OCI-LY7 (cell line): ENCODE measurements at regions not wholly inside any gene's neighbourhood (a gene's known extent, or its start where the extent isn't known, plus 50 kb on each side); places are given as distances from the start of the nearest gene placed in this dataset.

Source experiments
- BruUV-seq: library from RNA; stranded (reverse); fragments of 400-500 nt; replicated peaks from 2 replicates; lab custom pipeline; 2021; lab: Mats Ljungman, UMichigan
- CTCF ChIA-PET: fragments of 300-600 bp; sonication (Branson Sonifier 250); formaldehyde crosslinking; loops from one replicate; lab custom pipeline; 2022; ENCODE audit warnings: antibody characterized with exemption; ENCODE audit not compliant: unreplicated experiment; lab: Charles Lee
- POLR2A ChIA-PET: fragments of 300-600 bp; sonication (Branson Sonifier 250); formaldehyde crosslinking; loops from one replicate; lab custom pipeline; 2022; ENCODE audit warnings: antibody characterized with exemption; lab: Charles Lee
- DNase-seq: peaks from one replicate; pipeline ENCODE4 v3.0.0-alpha.2; 2015; ENCODE audit warnings: low spot score
- H2AFZ ChIP-seq: fragments of 200-600 bp; sonication (generic), shearing (Covaris generic); 2 replicates; pipeline ENCODE4 v1.6.1; 2014; ENCODE audit warnings: mild to moderate bottlenecking, antibody characterized with exemption, low read length, moderate library complexity
- H3K27ac ChIP-seq: fragments of 200-600 bp; sonication (generic); 2 replicates; pipeline ENCODE4 v1.5.1; 2014; ENCODE audit warnings: mixed run types, low read depth, mild to moderate bottlenecking, moderate library complexity, low read length, inconsistent platforms; ENCODE audit not compliant: poor library complexity, severe bottlenecking
- H3K36me3 ChIP-seq: fragments of 200-600 bp; sonication (generic); 2 replicates; pipeline ENCODE4 v1.6.1; 2014; ENCODE audit warnings: mild to moderate bottlenecking, antibody characterized with exemption, low read length, moderate library complexity, mixed read lengths; ENCODE audit not compliant: insufficient read depth
- H3K4me1 ChIP-seq: fragments of 200-600 bp; sonication (generic); 2 replicates; pipeline ENCODE4 v1.5.1; 2014; ENCODE audit warnings: mild to moderate bottlenecking, low read length; ENCODE audit not compliant: insufficient read depth, poor library complexity, severe bottlenecking
- H3K4me2 ChIP-seq: fragments of 200-600 bp; sonication (generic); 2 replicates; pipeline ENCODE4 v1.6.1; 2014; ENCODE audit warnings: mild to moderate bottlenecking, low read length
- H3K4me3 ChIP-seq: fragments of 200-600 bp; sonication (generic); 2 replicates; pipeline ENCODE4 v1.5.1; 2014; ENCODE audit warnings: mild to moderate bottlenecking, low read depth, low read length; ENCODE audit not compliant: poor library complexity, severe bottlenecking
- H3K79me2 ChIP-seq: fragments of 200-600 bp; sonication (generic); 2 replicates; pipeline ENCODE4 v1.6.1; 2016; ENCODE audit warnings: low read depth, mild to moderate bottlenecking, low read length, moderate library complexity, mixed read lengths; ENCODE audit not compliant: insufficient read depth
- H3K9me2 ChIP-seq: fragments of 200-600 bp; sonication (generic); 2 replicates; pipeline ENCODE4 v1.6.1; 2016; ENCODE audit warnings: mild to moderate bottlenecking, low read length, mixed read lengths; ENCODE audit not compliant: insufficient read depth
- H3K9me3 ChIP-seq: fragments of 200-600 bp; sonication (generic); 2 replicates; pipeline ENCODE4 v1.6.1; 2014; ENCODE audit warnings: mild to moderate bottlenecking, mixed run types, low read length, mixed read lengths
- H4K20me1 ChIP-seq: fragments of 200-600 bp; sonication (generic); 2 replicates; pipeline ENCODE4 v1.6.1; 2014; ENCODE audit warnings: mild to moderate bottlenecking, antibody characterized with exemption, low read length, moderate library complexity, mixed read lengths; ENCODE audit not compliant: insufficient read depth
- EZH2phosphoT487 ChIP-seq: fragments of 200-600 bp; sonication (generic); IDR thresholded peaks from 2 replicates; pipeline ENCODE4 v1.6.1; 2018; ENCODE audit warnings: low read depth, borderline replicate concordance, mild to moderate bottlenecking, mixed run types, antibody characterized with exemption, low read length, moderate library complexity, mixed read lengths
- intact Hi-C: fragments of 100-400 bp; cut with micrococcal nuclease; formaldehyde crosslinking; loops from one replicate; pipeline ENCODE4 v1.10.0; 2022; ENCODE audit not compliant: unreplicated experiment
- TF ChIP-seq, protein P1 (sequence below): fragments of 200-600 bp; sonication (generic); conservative IDR thresholded peaks from 2 replicates; pipeline ENCODE4 v1.5.1; 2014; ENCODE audit warnings: mild to moderate bottlenecking, antibody characterized with exemption, low read length, moderate library complexity, mixed read lengths

DNA sequence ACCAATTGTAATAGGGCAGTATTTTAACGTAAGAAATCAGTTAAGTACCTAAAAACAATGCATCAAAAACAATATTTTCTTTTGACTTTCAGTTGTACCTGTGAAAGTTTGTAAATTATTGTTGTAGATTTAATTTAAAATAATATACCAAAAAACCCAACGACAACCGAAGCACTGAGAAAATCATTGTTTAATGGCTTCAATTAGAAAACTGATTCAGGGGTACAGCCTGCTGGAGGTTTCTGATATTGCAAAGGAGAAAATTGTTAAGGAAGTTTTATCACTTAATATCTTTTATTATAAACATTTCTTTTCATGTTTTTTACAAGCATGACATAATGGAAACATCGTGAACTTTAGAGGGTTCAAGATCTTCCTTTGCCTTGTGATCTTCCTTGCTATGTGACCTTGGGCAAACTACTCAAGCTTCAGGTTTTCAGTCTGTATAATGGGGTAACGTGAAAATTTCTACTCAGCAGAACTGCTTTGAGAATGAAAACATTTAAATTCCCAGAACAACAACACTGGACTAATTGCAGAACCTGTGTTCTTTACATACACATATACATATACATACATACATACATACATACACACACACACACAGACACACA is 76.3 kb upstream of the GLS start:
- POLR2A ChIA-PET = interaction anchor here (0.7 kb wide), 2 partner anchors 232 to 655 kb away, joined by 3 to 6 read pairs; no protein-coding TSS in a partner anchor
- no peaks in the 10 kb centered on the region for H3K9me2 ChIP-seq
- TF ChIP-seq EZH2phosphoT487 = no peak
- TF ChIP-seq, protein P1, sequence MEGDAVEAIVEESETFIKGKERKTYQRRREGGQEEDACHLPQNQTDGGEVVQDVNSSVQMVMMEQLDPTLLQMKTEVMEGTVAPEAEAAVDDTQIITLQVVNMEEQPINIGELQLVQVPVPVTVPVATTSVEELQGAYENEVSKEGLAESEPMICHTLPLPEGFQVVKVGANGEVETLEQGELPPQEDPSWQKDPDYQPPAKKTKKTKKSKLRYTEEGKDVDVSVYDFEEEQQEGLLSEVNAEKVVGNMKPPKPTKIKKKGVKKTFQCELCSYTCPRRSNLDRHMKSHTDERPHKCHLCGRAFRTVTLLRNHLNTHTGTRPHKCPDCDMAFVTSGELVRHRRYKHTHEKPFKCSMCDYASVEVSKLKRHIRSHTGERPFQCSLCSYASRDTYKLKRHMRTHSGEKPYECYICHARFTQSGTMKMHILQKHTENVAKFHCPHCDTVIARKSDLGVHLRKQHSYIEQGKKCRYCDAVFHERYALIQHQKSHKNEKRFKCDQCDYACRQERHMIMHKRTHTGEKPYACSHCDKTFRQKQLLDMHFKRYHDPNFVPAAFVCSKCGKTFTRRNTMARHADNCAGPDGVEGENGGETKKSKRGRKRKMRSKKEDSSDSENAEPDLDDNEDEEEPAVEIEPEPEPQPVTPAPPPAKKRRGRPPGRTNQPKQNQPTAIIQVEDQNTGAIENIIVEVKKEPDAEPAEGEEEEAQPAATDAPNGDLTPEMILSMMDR = peak; percentile 69
- no peak for DNase-seq
- H2AFZ ChIP-seq = no peak overlapping the region
- no peaks in the 10 kb centered on the region for H3K9me3 ChIP-seq
- H4K20me1 ChIP-seq = no peaks in the 10 kb centered on the region
- H3K36me3 ChIP-seq = no peaks in the 10 kb centered on the region
- no TSS peak for BruUV-seq
- H3K4me3 ChIP-seq = no peak overlapping the region
- CTCF ChIA-PET = no interaction called here
- H3K27ac ChIP-seq = no peak overlapping the region
- no peak overlapping the region for H3K4me2 ChIP-seq
- H3K4me1 ChIP-seq = no peaks in the 10 kb centered on the region
- no peaks in the 10 kb centered on the region for H3K79me2 ChIP-seq
- intact Hi-C loops = loop anchor here (5.0 kb wide), 1 partner anchor 422 kb away; no protein-coding TSS in a partner anchor

DNA sequence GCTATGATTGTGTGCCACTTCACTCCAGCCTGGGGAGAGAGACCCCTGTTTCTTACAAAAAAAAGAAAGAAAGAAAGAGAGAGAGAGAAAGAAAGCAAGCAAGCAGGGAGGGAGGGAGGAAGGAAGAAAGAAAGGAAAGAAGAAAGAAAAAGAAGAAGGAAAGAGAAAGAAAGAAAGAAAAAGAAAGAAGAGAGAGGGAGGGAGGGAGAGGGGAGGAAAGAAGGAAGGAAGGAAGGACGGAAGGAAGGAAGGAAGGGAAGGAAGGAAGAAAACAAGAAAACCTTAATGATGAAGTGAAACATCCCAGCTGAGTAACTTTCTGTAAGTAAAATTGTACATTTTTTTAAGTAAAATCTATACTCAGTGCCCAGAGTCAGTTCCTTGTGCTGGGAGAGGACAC is 75.5 kb upstream of the GLS start:
- TF ChIP-seq, protein P1 = no peak
- TF ChIP-seq EZH2phosphoT487 = no peak
- CTCF ChIA-PET = no interaction called here
- no peak overlapping the region for H3K27ac ChIP-seq
- no peaks in the 10 kb centered on the region for H3K9me2 ChIP-seq
- H3K9me3 ChIP-seq = no peaks in the 10 kb centered on the region
- H3K4me3 ChIP-seq = no peak overlapping the region
- DNase-seq = no peak
- H3K4me1 ChIP-seq = no peaks in the 10 kb centered on the region
- no peak overlapping the region for H3K4me2 ChIP-seq
- H3K79me2 ChIP-seq = no peaks in the 10 kb centered on the region
- POLR2A ChIA-PET = interaction anchor here (0.7 kb wide), 2 partner anchors 232 to 656 kb away, joined by 3 to 6 read pairs; no protein-coding TSS in a partner anchor
- intact Hi-C loops = no loop called here
- H3K36me3 ChIP-seq = no peaks in the 10 kb centered on the region
- H4K20me1 ChIP-seq = no peaks in the 10 kb centered on the region
- no TSS peak for BruUV-seq
- H2AFZ ChIP-seq = no peak overlapping the region

DNA sequence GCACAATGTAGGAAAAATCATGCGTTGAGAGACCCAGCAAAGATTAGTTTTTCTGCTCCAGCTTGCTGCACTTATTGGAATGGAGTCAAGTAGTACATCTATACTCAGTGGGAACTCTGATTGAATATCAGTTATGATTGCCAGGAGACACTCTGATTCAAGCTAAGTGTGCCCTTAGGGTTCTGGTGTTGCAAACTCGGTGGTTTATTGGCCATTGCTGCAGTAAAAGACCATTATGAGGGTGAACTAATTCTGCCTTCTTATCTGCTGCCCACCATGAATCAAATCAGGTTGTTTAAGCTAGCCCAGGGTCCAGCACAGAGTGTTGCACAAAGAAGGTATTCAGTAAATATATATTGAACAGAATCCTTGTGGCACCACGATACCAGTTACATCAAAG is 74.8 kb upstream of the GLS start:
- intact Hi-C loops = no loop called here
- no TSS peak for BruUV-seq
- Histone ChIP-seq H3K79me2 (no peaks in the 10 kb centered on the region), H3K27ac (no peak overlapping the region), H3K4me1 (no peaks in the 10 kb centered on the region), H3K4me2 (no peak overlapping the region), H3K36me3 (no peaks in the 10 kb centered on the region), H3K4me3 (no peak overlapping the region), H3K9me3 (no peaks in the 10 kb centered on the region), H3K9me2 (no peaks in the 10 kb centered on the region), H2AFZ (no peak overlapping the region), H4K20me1 (no peaks in the 10 kb centered on the region)
- TF ChIP-seq EZH2phosphoT487 = no peak
- TF ChIP-seq, protein P1 = no peak
- ChIA-PET POLR2A (interaction anchor here (0.7 kb wide), 1 partner anchor 223 kb away, joined by 3 read pairs; no protein-coding TSS in a partner anchor), CTCF (no interaction called here)
- DNase-seq = no peak
